ENCODE measurements at regions not wholly inside any gene's neighbourhood (a gene's known extent, or its start where the extent isn't known, plus 50 kb on each side); places are given as distances from the start of the nearest gene placed in this dataset.
A peak's percentile ranks its signal among the peaks of the same experiment; 100 is the strongest.

GRCh38 chr2:45279356-45279755 is 270.1 kb upstream of the SIX2 start:
- in situ Hi-C loops (cut with HindIII; ENCODE audit: low pct_ligation_motif_present, low pct_unique_long_range_greater_than_20kb, low sequenced_read_pairs): no loop called here
- DNase-seq: no peak

GRCh38 chr2:45278365-45279078 is 269.3 kb upstream of the SIX2 start:
- DNase-seq: no peak
- in situ Hi-C loops (cut with HindIII; ENCODE audit: low pct_ligation_motif_present, low pct_unique_long_range_greater_than_20kb, low sequenced_read_pairs): no loop called here

DNA sequence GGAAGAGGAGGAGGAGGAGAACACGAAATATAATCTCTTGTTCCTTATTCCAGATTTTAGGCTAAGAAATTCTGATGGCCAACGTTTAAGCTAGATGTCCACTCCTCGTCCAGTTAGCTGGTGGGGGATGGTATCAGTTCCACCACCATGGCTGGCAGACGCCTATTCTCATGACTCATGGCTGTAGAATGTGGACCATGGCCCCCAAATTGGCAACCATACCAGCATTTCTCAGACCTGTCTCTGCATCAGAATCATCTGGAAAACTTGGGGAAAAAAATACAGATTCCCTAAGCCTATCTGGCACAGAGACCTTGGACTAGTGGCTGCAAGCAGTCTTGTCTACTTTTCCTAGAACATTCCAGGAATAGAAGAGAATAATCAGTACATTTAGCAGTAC is 267.7 kb upstream of the SIX2 start:
- in situ Hi-C loops (cut with HindIII; ENCODE audit: low pct_ligation_motif_present, low pct_unique_long_range_greater_than_20kb, low sequenced_read_pairs): no loop called here
- peak; percentile 32 for DNase-seq

DNA sequence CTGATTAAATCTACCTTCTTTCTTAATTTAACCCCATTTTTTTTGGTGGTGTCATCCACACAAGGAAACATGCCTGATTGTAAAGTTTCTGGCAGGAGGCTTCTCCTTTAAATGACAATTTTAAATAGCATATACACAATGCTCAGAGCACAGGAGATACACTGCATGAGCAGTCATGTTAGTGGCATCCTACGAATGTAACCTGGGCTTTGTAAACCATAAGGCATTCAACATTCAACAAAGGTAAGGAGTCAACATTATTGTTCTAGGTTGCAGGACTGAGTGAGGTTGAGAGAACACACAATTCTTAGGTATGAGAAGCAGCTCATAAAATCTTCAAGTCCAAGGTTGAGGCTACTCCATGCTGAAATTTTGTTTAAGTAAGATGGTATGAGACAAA is 266.6 kb upstream of the SIX2 start:
- no peak for DNase-seq
- in situ Hi-C loops (cut with HindIII; ENCODE audit: low pct_ligation_motif_present, low pct_unique_long_range_greater_than_20kb, low sequenced_read_pairs): no loop called here

GRCh38 chr2:45275242-45275805 is 266.1 kb upstream of the SIX2 start:
- peak; percentile 69 for DNase-seq
- in situ Hi-C loops (cut with HindIII; ENCODE audit: low pct_ligation_motif_present, low pct_unique_long_range_greater_than_20kb, low sequenced_read_pairs): no loop called here

GRCh38 chr2:45274250-45274926 is 265.1 kb upstream of the SIX2 start:
- in situ Hi-C loops (cut with HindIII; ENCODE audit: low pct_ligation_motif_present, low pct_unique_long_range_greater_than_20kb, low sequenced_read_pairs): no loop called here
- no peak for DNase-seq

DNA sequence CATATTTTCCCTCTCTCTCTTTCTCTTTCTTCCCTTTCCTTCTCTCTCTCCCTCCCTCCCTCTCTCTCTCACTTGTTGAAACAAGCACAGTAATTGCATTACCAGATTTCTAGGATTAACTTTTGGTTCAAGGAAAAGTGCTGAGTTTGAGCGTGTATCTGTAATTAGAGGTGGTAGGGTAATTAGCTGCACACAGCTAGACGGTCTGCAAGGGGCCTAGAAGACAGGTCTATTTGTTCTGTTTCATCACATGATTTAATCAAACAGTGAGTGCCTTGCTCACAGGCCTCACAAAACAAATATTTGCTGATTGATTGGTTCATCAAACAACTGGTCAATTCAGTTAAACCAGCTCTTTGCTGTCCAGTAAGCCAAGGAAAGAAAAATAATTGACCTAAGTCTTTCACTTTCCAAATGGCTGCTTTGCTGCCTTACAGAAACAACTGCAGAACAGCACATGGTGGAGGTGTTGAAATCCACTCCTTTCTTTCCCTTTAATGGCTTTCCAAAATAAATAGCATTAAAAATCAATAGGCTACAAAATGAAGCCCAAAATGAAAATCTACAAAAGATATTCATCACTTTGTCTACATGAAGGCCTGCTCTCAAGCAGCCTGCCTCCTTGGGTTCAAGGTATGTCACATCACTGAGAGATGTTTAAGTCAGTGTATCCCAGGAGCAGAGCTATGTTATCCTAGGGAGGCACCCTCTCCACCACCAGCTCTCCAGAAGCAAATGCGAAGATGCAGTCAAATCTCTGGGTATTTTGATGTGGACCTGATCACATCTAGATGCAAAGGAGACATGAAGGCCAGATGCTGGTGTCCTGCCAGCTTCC is 264.4 kb upstream of the SIX2 start:
- in situ Hi-C loops (cut with HindIII; ENCODE audit: low pct_ligation_motif_present, low pct_unique_long_range_greater_than_20kb, low sequenced_read_pairs): no loop called here
- DNase-seq: no peak

- in situ Hi-C loops (cut with HindIII; ENCODE audit: low pct_ligation_motif_present, low pct_unique_long_range_greater_than_20kb, low sequenced_read_pairs): no loop called here
- DNase-seq: no peak
These were observed 263.5 kb upstream of the SIX2 start for GRCh38 chr2:45272549-45273265.

DNA sequence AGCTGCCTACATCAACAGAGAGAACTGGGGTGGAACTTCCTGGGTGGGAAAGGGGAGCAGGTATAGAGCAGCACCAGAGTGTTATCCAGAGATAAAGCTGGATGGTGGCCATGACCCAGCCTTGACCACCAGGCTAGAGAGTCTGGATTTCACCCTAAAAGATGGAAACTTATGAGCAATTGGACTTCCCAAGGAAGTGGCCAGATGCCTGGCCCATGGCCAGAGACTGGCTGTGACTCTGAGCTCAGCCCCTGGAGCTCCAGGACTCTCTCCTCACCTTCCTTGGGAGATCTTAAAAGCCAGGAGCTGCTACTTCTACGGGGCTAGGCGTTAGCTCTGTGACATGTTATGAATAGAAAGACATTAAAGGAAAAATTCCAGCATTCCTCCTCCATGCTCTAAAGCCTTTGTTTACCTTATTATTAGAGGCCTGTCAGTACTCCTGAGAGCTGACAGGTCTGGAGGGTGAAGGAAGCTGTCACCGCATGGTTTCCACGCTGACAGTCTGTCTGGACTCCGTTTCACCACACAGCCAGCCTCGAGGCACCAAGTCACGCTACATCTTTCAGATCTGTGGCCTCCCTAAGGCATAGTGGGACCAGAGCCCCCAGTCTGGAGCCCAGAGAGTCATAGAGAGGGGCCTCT is 260.0 kb upstream of the SIX2 start:
- DNase-seq: no peak
- in situ Hi-C loops (cut with HindIII; ENCODE audit: low pct_ligation_motif_present, low pct_unique_long_range_greater_than_20kb, low sequenced_read_pairs): no loop called here

- in situ Hi-C loops (cut with HindIII; ENCODE audit: low pct_ligation_motif_present, low pct_unique_long_range_greater_than_20kb, low sequenced_read_pairs): no loop called here
- DNase-seq: no peak
These were observed 259.4 kb upstream of the SIX2 start for GRCh38 chr2:45268631-45269030.

DNA sequence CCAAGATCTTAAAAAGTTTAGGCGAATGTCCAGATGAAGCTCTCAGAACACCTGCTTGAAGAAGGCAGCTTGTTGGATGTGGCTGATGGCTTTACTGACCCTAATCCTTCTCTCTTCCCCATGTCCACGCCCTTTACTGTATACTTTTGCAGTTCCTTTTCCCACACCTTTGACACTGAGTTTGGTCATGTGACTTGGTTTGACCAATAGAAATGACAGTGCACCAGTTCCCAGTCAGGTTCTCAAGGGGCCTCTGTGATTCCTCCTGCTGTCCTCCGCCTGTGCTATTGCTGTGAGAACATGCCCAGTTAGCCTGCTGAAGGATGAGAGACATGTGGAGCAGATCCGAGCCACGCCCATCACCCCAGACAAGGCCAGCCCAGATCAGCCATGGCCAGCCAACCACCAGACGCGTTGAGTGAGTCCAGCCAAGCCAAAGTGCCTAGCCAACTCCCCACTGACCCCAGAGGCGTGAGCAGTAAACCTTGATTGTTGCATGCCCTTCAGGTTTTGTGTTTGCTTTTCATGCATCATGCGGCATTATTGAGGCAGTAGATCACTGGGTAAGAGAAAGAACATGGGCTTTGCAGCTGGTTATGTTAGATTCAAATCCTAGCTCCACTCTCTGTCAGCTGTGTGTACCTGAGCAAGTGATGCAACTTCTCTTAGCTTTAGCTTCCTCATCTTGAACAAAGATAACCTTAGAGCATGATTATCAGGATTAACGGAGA is 258.0 kb upstream of the SIX2 start:
- in situ Hi-C loops (cut with HindIII; ENCODE audit: low pct_ligation_motif_present, low pct_unique_long_range_greater_than_20kb, low sequenced_read_pairs): no loop called here
- no peak for DNase-seq

- DNase-seq: no peak
- in situ Hi-C loops (cut with HindIII; ENCODE audit: low pct_ligation_motif_present, low pct_unique_long_range_greater_than_20kb, low sequenced_read_pairs): no loop called here
These were observed 256.1 kb upstream of the SIX2 start for GRCh38 chr2:45265336-45265735.

DNA sequence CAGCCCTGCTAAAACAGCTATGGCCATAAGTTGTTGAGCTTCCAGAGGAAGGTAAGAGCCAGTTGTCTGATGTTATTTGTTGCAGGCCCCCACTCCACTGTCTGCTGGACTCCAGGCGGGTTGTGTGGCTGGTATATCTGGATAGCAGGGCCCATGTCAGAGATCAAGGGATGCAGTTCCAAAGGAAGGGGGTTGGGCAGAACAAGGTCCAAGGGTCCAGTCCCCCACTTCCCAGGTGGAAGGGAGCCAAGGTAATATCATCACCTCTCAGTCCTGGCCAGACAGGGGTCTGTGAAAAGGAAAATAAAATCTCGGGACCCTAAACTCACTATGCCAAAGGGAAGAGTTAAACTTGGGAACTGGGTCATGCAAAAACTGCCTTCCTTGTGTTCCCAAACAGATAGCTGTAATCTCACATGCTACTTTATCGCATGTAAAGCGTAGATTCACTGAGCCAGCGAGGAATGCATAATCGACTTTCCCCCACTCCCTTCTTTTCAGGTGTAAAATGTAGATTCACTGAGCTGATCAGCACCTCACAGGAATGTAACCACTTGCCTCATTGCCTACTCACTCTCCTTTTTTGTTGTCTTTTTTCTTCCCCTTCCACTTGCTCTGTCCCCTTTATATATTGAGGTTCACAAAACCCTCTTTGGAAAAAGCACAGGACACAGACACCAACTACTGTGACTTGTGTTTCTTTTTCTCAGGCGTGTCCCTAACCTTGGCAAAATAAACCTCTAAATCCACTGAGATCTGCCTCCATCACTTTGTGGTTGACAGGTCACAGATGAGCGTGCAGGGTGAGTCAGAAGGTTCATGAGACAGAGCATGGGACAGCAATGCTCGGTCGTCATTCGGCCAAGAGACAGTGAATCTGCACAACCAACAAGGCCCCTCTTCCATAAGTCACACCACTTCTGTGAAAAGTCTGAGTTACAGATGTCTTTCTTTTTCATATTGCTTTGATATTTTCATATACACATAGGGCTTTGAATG is 255.3 kb upstream of the SIX2 start:
- DNase-seq: peak; percentile 22
- in situ Hi-C loops (cut with HindIII; ENCODE audit: low pct_ligation_motif_present, low pct_unique_long_range_greater_than_20kb, low sequenced_read_pairs): no loop called here

DNA sequence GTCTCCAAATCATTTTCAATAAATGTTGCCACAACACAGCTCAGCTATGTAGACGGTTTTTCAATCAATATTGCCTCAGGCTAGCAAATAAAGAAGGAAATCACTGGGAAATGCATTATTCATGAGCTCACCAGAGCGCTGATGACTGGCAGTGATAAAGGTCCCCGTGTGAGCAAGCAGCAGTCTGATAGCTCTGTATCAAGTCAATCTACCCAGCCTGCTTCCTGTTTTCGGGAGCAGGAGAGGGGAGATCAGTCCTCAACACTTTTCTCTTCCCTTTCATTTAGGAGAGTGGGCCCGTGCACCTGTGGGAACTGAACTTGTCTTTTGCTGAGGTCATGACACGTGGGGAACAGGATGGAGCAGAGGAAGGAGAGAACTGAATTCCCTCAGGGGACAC is 253.9 kb upstream of the SIX2 start:
- in situ Hi-C loops (cut with HindIII; ENCODE audit: low pct_ligation_motif_present, low pct_unique_long_range_greater_than_20kb, low sequenced_read_pairs): no loop called here
- no peak for DNase-seq

GRCh38 chr2:45261746-45262145 is 252.5 kb upstream of the SIX2 start:
- in situ Hi-C loops (cut with HindIII; ENCODE audit: low pct_ligation_motif_present, low pct_unique_long_range_greater_than_20kb, low sequenced_read_pairs): no loop called here
- no peak for DNase-seq

DNA sequence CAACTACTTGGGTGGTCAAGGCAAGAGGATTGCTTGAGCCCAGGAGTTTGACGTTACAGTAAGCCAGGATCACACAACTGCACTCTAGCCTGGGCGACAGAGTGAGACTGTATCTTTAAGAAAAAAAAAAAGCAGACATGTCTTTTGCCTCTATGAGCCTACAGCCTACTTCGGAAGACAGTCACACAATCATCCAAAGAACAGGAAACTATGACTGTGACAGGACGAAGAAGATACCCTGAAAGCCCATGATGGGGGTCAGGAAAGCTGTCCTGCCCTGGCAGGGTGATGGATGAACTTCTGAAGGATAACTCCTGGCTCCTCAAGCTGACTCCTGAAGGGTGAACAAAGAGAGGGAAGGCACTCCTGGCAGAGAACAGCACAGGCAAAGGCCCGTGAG is 251.7 kb upstream of the SIX2 start:
- in situ Hi-C loops (cut with HindIII; ENCODE audit: low pct_ligation_motif_present, low pct_unique_long_range_greater_than_20kb, low sequenced_read_pairs): no loop called here

More for the DNA sequence above, 251.7 kb upstream of the SIX2 start:
- DNase-seq: no peak
